T-helper 1 cell (primary cell): ENCODE measurements at regions not wholly inside any gene's neighbourhood (a gene's known extent, or its start where the extent isn't known, plus 50 kb on each side); places are given as distances from the start of the nearest gene placed in this dataset.

ENCODE experiments used
- DNase-seq, 5 donors: peaks; one replicate each; pipeline ENCODE4 v3.0.0-alpha.2; 2012 to 2020

DNA sequence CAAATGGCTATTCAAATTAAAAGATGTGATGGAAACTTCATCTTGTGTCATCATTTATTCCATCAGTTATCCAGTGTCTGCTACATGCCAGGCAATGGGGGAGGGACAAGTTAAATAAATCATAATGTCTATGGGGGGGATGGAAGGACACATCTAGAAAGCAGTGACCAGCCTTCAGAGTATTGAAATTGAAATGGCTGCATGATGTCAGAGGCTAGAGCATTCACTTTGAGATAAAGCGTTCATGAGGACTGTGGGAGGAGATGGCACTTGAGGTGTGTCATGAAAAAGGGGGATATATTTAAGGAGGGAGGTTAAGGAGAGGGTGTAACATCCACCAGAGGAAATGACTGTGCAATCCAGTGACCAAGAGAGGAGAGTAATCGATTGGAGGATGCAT lies 50.6 kb downstream of the SLIT2 start:
- no peak for DNase-seq

DNA sequence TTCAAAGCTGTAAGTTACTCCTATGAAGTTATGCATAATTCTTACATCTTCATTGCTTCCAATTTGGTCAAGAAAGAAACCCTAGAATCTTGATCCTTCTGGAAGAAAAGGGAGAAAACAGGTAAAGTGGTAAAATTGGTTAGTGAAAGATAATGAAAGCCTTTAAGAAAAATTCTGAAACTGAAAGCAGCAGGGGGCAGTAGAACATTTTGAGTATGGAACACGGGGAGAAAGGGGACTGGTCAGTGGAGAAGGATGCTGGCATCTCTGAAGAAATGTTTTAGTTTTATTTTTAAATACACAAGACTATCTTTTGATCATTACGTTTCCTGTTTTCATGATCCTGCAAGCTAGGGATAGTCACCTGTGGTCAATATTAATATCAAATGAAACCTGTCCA lies 54.3 kb downstream of the SLIT2 start:
- DNase-seq: no peak

DNA sequence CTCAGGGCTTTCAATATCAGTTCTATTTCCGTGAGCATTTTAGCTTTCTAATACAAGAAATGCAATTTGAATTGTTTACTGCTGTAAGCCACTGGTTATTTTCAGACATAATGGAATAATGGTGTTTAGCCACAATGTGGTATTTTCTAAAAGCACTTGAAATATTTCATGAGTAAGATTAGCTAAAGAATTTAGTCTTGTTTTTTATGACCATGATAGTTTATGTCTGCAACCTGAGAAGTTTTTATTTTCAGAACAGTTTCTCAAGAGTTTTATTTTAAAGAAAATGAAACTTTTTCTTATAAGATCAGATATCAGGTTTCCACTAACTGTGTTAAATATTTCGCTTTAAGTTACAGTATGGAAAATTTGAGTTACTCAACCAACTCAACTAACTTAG lies 60.2 kb downstream of the SLIT2 start:
- no peak for DNase-seq

DNA sequence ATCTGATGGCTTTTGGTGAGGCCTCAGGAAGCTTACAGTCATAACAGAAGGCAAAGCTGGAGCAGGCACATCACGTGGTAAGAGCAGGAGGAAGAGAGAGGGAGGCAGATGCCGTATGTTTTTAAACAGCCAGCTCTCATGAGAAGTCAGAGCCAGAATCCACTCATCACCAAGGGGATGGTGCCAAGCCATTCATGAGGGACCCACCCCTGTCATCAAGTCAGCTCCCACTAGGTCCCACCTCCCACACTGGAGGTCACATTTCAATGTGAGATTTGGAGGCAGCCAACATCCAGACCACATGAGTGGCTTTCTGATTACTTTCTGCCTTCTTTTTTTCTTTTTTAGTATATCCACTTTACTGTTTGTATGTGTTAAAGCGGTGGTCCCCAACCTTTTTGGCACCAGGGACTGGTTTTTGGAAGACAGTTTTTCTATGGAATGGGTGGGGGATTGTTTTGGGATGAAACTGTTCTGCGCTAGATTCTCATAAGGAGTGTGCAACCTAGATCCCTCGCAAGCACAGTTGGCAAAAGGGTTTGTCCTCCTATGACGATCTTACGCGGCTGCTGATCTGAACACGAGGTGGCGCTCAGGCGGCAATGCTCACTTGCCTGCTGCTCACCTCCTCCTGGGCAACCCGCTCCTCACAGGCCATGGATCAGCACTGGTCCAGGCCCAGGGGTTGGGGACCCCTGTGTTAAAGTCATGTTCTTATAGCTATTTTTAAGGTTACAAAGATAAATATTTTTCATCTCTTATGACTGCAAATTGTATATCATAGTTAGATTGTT lies 61.7 kb downstream of the SLIT2 start:
- no peak for DNase-seq

DNA sequence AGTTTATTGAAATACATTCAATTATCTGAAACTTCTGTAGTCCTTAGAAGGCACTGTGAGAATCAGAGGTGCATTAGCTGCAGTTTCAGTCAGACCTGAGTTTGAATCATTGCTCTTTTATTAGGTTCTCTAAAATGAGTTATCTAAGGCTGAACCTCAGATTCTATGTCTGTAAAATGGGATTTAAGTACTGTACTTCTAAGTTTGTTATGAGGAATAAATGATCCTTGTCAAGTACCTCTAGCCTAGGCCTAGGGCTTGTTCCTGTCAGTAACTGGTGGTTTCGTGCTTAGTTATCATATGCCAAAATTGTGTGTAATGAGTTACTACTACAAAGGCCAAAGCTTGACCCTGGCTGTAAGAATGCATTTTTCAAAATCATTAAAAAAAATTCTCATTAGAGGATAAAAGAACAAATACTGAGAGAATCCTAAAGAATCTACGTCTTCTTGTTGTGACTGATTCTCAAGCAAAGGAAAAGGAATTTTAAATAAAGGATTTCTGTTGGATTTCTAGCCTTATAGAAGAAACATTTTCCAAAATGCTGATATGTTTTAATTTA lies 65.8 kb downstream of the SLIT2 start:
- DNase-seq: no peak

DNA sequence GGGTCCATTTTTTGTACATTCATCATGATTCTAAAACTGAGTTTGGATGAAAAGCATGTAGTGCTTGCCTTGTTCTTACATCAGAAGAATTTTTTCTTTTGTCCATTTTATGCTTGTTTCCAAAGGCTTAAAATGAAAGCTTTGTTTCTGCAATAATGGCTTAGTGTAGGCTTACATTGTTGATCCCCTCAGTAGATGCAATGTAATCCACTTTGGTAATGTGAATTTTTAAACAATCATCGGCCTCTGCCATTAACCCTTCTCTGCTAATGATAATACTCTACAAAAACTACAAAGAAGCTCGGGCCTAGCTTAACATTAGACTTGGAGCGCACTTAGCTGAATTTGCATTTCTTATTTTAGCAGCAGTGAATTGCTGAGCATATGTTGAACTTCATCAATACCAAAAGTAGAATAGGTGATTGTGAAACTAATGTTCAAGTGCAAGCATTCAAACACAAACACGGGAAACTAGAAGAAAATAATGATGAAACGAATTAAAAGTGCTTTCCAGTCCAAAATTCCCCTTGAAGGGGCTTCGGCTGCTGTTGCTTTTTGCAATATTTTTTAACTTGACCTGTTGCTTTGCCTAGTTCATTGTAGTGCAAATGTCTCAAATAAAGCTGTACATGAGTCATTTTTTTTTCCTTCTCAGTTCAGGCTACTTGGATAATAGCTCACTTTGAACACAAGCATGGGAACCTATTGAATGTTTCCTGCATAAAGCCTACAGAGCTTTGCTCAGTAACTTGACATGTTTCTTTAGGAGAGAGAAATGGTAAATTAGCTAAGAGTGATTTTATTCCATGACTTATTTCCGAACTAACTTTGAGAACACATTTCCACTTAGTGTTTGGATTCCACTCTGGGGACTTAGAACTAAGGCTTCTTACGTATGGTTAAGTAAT lies 66.5 kb downstream of the SLIT2 start:
- DNase-seq: no peak

DNA sequence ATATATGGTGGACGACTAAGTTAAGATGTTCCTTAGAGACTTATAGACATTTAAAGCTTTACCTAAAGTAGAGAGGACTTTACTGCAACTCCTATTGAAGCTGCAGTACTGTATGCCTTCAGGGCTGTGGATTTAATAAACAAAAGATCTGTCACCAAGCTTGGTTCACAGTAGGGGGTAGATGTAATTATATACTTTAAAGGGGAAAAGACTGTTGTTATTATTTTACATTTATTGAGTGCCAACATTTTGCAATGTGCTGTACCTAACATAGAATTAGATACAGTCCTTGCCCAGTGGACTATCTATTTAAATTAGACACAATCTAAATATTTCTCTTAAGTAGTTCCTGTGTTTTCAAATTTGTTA lies 67.2 kb downstream of the SLIT2 start:
- no peak for DNase-seq

DNA sequence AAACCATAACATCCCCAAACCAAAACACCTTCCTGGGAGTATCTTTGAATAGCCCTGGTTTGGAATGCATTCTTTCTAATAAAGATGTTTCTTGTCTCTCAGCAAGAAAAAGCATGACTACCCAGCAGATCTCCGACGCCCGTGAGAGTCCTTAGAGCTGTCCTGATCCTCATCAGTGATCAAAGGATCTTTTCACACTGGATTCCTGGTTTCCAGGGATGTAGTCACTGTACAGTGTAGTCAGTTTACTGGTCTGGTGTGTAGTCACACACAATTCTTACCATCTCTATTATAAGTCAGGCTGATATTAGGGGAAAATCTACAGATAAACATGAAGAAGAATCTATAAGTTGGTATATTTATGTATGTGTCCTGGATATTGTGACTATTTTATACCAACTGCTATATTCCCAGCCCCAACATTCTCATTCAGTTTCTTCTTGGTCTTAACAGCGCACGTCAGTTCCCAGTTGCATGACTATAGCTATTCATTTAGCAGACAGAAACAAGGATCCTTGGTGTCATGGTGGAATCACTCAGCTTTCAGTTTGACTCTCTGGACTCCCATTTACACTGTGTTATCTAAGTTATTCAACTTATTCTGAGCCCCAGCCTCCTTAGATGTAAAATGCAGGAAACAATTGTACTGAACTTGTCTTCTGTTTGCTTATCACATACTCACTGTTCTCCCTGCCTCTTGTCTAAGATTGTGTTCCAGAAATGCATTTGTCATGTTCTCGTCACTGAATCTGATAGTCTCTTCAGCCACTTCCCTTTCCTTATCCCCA lies 68.3 kb downstream of the SLIT2 start:
- no peak for DNase-seq

DNA sequence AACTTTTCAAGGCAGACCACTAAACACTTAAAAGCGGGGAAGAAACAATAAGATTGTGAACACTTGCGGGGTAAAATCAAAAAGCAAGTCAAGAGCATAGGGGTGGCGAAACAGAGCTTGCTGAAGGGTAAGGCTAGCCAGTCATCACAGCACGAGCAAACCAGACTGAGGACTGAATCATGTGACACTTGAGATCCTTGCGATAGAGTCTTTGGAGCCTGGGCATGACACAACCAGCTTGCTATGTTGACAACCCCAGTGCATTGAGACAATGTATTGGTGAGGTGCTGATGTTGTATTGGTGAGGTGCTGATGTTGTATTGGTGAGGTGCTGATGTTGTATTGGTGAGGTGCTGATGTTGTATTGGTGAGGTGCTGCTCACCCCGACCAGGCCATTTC lies 72.3 kb downstream of the SLIT2 start:
- DNase-seq: no peak

DNA sequence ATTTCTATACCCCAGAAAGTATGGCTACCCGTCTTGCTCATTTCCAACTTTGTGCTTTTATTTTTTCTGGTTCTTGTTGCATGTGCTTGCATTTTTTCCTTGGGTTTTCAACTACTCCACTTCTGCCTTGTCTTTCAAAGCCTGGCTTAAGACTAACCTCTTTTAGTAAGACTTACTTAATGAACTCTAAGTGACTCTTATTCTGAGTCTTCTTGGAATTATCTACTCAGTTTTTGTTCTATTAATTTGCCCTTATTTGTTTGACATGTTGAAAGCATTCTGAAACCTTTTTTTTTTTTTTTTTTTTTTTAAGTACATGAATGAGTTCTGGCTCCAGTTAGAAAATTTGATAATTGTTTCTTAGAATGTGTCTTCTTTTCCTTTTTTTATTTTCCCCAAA lies 74.8 kb downstream of the SLIT2 start:
- no peak for DNase-seq

DNA sequence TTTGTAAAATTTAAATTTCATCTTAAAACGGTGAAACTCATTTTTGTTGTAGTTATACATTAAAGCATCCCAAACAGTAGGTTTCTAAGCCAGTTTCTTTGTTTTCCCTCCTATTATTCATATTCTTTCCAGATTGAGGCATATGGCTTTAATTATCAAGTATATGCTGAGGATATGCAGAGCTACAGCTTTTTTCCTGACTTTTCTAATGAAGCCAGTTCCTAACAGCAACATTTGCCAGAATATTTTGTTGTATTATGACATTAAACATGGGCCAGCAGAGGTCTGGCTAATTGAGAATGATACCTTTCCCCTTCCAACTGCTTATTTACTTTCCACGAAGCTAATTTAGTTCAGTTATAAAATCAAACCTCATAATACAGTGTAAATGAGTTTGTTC lies 75.3 kb downstream of the SLIT2 start:
- DNase-seq: no peak

DNA sequence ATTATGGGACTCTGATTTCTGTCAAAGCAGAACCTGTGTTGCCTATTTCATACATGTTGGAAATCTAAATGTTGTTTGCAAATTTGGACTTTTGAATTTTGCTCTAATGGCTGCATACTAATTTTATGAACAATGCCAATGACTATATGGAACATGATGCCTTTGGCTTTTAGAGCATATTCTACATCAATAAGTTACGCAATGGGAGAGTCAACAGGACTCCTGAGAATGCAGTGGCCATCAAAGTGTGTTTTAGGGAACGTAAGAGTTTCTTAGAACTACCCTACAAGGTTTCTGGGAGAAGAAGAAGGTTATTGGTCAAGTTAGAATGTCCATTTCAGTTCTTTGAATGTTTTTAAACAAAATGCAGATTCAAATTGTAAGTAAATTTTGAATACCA lies 76.1 kb downstream of the SLIT2 start:
- DNase-seq: no peak

DNA sequence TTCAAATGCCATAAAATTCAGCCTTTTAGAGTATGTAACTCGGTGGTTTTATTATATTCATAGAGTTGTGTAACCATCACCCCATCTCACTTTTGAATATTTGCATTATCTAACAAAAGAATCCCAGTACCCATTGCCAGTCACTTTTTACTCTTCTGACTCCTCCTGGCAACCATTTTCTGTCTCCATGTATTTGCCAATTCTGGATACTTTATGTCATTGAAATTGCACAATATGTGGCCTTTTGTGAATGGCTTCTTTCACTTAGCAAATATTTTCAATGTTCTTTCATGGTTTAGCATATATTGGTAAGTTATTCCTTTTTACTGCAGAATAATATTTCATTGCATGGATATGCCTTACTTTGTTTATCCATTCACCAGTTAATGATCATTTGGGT lies 79.9 kb downstream of the SLIT2 start:
- DNase-seq: no peak

DNA sequence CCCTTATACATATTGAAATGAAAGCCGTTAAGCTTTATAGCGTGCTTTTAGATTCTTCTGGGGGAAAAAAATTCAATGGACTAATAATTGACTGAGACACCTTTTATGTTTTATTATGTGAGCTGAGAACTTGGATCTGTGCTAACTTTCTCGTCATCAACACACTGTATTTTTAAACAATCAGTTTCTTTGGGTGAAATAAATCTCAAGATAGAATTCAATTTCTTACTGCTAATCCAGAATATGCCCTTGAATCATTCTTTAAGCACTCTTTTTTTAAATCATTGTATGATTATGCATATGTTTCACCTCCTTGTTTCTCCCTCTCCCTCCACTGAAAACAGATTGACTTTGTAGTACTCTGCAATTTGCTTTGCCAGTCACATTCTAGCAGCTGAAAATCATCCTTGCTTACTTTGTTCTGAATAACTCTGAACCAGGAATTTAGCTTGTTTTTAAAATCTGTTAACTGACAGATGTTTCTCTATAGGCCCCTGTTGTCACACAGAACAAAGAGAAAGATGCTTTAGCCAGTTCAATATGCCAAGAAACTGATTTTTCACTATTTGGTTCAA lies 81.5 kb downstream of the SLIT2 start:
- DNase-seq: no peak

DNA sequence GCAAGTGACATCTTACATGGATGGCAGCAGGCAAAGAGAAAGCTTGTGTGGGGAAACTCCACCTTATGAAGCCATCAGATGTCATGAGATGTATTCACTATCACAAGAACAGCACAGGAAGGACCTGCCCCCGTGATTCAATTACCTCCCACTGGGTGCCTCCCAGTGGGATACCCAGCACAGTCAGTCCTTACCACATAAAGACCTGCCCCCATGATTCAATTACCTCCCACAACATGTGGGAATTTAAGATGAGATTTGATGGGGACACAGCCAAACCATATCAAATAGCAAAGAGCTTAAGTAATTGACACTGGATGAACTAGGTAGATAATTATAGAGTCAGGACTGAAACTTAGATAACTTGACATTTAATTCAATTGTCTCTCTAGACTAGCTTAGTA lies 85.6 kb downstream of the SLIT2 start:
- no peak for DNase-seq

DNA sequence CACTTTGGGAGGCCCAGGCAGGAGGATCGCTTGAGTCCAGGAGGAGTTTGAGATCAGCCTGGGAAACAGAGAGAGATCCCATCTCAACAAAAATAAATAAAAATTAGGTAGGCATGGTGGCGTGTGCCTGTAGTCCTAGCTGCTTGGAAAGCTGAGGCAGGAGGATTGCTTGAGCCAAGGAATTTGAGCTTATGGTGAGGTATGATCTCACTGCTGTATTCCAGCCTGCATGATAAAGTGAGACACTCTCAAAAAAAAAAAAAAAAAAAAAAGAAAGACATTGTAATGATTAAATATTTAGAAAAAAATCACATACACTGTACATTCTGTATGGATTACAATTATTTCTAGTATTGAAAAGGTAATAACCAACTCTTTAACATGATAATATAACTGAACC lies 87.1 kb downstream of the SLIT2 start:
- no peak for DNase-seq

DNA sequence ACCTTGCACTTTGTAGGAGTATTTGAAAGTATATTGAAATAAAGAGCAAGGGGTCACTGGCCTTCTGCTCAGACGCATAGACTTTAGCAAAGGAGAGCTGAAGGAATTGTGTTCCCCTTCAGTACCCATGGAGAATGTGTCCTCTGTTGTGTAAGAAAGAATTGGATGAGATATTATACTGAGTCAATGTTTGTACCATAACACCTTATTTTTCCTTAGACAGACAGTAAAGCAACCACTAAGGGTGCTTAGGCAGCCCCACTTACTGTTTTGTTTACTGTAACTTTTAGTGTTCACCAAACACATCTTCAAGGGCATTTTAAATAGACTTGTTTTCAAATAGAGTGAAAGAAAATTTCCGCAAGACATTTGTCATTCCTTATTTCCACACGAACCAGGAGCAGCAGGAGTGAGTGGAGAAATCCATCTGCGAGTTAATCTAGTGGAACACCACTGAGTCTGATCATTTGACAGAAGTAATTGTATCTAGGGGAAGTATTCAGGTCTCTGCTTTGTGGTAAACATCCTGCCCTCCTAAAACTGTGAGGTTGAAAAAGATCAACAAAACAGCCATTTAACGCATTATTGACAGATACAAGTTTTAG lies 89.5 kb downstream of the SLIT2 start:
- no peak for DNase-seq

DNA sequence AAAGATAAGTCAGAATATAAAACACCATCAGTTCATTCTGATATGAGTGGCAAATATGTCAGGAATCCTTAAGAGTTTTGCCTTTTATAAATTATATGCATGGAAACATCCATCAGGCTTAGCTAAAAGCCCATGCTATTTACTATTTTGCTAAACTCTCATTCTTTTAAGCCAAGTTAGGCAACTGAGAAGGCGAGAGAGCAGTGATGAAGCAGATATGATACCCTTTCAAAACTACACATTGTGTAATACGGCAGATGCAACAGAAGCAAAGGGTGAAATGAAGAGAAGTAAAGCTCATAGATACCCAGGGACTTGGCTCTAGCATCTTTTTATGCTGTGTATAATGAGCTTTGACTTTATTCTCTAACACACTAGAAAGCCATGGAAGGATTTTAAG lies 95.8 kb downstream of the SLIT2 start:
- DNase-seq: no peak

DNA sequence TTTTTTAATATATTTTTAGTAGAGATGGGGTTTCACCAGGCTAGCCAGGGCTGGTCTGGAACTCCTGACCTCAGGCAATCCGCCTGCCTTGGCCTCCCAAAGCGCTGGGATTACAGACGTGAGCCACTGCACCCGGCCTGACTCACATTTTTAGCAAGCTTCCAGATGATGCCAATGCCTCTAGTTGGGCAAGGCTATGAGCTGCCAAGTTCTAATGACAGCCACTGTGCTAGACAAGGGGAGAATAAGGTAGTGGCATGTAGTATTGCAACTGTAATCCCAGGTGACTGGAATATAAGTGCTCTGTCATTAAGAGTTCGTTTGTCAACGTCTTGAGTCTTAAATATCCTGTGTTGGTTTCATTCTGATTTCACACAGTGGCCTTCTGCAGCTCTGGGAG lies 96.7 kb downstream of the SLIT2 start:
- no peak for DNase-seq

DNA sequence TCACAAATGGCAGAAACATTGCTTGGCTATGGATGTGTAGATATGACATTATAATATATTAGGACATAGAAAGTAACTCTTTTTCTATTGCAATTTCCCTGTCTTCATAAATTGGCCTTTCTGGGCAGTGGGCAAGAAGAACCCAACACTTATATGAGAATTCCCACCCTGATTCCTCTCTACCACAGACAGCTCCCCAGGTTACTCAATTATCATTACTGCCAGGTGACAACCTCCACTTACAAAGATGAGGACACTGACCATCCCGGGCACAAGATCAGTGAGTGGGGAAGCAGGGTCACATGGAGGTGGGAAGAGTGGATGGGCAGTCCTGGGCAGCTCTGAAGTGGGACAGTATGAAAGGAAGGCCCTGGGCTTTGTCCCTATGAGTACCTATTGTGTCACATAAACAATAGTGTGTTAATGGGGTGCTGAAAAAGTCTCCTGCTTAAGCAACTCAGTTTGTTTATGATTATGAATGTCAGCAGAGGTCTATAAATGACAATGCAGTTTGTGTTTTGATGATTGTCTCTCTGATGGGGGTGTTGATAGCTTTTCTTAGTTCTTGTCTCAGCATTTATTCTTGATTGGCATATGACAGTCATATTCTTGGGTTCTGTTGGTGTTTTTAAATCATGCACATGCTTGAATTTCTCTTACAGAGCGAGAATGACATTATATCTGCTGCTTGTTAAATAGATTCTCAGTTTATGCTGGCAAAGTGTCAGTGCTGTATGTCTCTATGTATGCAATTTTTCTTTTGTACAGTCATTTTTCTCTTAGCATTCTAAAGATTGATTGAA lies 99.9 kb downstream of the SLIT2 start:
- no peak for DNase-seq

DNA sequence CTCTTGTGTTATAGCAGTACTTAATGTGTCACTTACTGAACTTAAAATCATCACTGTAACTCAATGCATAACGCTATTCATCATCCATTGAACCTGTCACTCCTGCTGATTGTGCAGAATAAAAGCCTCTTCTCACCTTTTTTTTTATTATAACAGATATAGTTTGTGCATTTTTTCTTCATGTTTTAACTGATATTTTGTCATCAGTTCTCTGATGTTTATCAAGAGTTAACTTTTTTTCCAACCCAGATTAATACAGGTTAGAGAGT lies 100.4 kb downstream of the SLIT2 start:
- DNase-seq: no peak

DNA sequence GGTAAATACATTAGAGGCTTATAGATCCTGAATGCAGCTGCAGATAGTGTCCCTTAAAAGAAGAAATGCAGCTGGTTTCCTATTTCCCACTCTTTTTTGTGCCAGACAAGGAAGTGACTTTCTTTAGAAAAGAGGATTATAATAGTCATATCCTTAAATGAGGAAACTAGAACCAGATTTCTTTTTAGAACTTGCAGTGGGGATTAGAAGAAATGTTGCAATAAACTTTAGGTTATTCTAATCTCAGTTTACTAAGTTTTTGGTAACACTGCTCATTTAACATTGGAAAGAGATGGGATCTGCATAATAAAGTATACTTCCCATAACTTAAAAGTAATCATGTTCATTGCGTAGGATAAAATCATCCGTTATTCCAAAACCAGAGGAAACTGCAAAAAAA lies 101.9 kb downstream of the SLIT2 start:
- no peak for DNase-seq
